IMR-90 (cell line): ENCODE measurements at regions not wholly inside any gene's neighbourhood (a gene's known extent, or its start where the extent isn't known, plus 50 kb on each side); places are given as distances from the start of the nearest gene placed in this dataset.

Experiments used
- ATAC-seq: fragments of 200-7000 bp; cut with Tn5 transposase; 2 replicates; pipeline ENCODE4 v1.9.1; 2020; ENCODE audit warnings: low read depth, mild to moderate bottlenecking, moderate library complexity
- BruUV-seq: library from RNA; stranded (reverse); fragments of 400-500 nt; replicated peaks from 2 replicates; lab custom pipeline; 2021; lab: Mats Ljungman, UMichigan
- CTCF ChIA-PET: fragments of 300-600 bp; formaldehyde crosslinking; extraction: SDS; loops from one replicate; lab custom pipeline; 2021; ENCODE audit warnings: antibody characterized with exemption; lab: Yijun Ruan, JAX
- POLR2A ChIA-PET: fragments of 300-600 bp; sonication (Branson Sonifier 250); formaldehyde crosslinking; loops from one replicate; lab custom pipeline; 2022; ENCODE audit warnings: antibody characterized with exemption; ENCODE audit not compliant: unreplicated experiment; lab: Charles Lee
- DNase-seq: peaks from one replicate; pipeline ENCODE4 v3.0.0; 2013
- H2AFZ ChIP-seq: replicated peaks from 2 replicates; pipeline ENCODE3; 2013; ENCODE audit warnings: low read length, mild to moderate bottlenecking; ENCODE audit not compliant: poor library complexity
- H2AK5ac ChIP-seq: 2 replicates; pipeline ENCODE4 v1.6.1; 2013; ENCODE audit warnings: low read depth, low read length, inconsistent platforms
- H2AK9ac ChIP-seq: replicated peaks from 2 replicates; pipeline ENCODE3; 2013; ENCODE audit warnings: mild to moderate bottlenecking, low read depth, low read length, moderate library complexity; ENCODE audit not compliant: poor library complexity
- H2BK120ac ChIP-seq: 2 replicates; pipeline ENCODE4 v1.6.1; 2013; ENCODE audit warnings: low read depth, low read length, inconsistent platforms
- H2BK15ac ChIP-seq: 3 replicates; pipeline ENCODE4 v1.6.1; 2013; ENCODE audit warnings: low read depth, low read length, inconsistent platforms
- H2BK20ac ChIP-seq: 2 replicates; pipeline ENCODE4 v1.6.1; 2013; ENCODE audit warnings: low read depth, mild to moderate bottlenecking, inconsistent platforms, low read length, moderate library complexity
- H2BK5ac ChIP-seq: 2 replicates; pipeline ENCODE4 v1.6.1; 2013; ENCODE audit warnings: mild to moderate bottlenecking, low read depth, low read length, inconsistent platforms; ENCODE audit not compliant: poor library complexity, severe bottlenecking
- H3K14ac ChIP-seq: replicated peaks from 2 replicates; pipeline ENCODE4 v1.6.1; 2013; ENCODE audit warnings: low read depth, low read length, inconsistent platforms
- H3K18ac ChIP-seq: 2 replicates; pipeline ENCODE4 v1.6.1; 2013; ENCODE audit warnings: low read depth, low read length, control low read depth
- H3K23ac ChIP-seq: 2 replicates; pipeline ENCODE4 v1.6.1; 2013; ENCODE audit warnings: low read depth, low read length, inconsistent platforms
- H3K27ac ChIP-seq: 2 replicates; pipeline ENCODE4 v1.5.1; 2013; ENCODE audit warnings: mild to moderate bottlenecking, control low read depth, low read length; ENCODE audit not compliant: insufficient read depth
- H3K27me3 ChIP-seq: 2 replicates; pipeline ENCODE4 v1.6.1; 2013; ENCODE audit warnings: low read length; ENCODE audit not compliant: control insufficient read depth, insufficient read depth
- H3K36me3 ChIP-seq: 2 replicates; pipeline ENCODE4 v1.6.1; 2013; ENCODE audit warnings: low read length, mixed read lengths; ENCODE audit not compliant: control insufficient read depth, insufficient read depth
- H3K4ac ChIP-seq: 2 replicates; pipeline ENCODE4 v1.6.1; 2013; ENCODE audit warnings: low read depth, low read length, inconsistent platforms
- H3K4me1 ChIP-seq: 2 replicates; pipeline ENCODE4 v1.6.1; 2013; ENCODE audit warnings: low read length, mixed read lengths; ENCODE audit not compliant: control insufficient read depth, insufficient read depth
- H3K4me2 ChIP-seq: 2 replicates; pipeline ENCODE4 v1.6.1; 2013; ENCODE audit warnings: low read depth, mild to moderate bottlenecking, control low read depth, low read length, moderate library complexity
- H3K4me3 ChIP-seq: 2 replicates; pipeline ENCODE4 v1.5.1; 2013; ENCODE audit warnings: low read depth, mild to moderate bottlenecking, control low read depth, low read length, moderate library complexity; ENCODE audit not compliant: insufficient read depth
- H3K56ac ChIP-seq: 2 replicates; pipeline ENCODE4 v1.6.1; 2013; ENCODE audit warnings: low read length, inconsistent platforms; ENCODE audit not compliant: insufficient read depth; ENCODE audit errors: extremely low read depth
- H3K79me1 ChIP-seq, 2 experiments: 2 replicates each; pipeline ENCODE4 v1.6.1; 2013; ENCODE audit warnings: low read length in 2 of 2, inconsistent platforms in 1 of 2, low read depth in 1 of 2
- H3K9ac ChIP-seq: 2 replicates; pipeline ENCODE4 v1.6.1; 2013; ENCODE audit warnings: low read depth, low read length, control low read depth
- H3K9me1 ChIP-seq: 2 replicates; pipeline ENCODE4 v1.6.1; 2013; ENCODE audit warnings: low read length, inconsistent platforms; ENCODE audit not compliant: insufficient read depth
- H3K9me3 ChIP-seq: 2 replicates; pipeline ENCODE4 v1.6.1; 2013; ENCODE audit warnings: low read length; ENCODE audit not compliant: control insufficient read depth, insufficient read depth
- H4K20me1 ChIP-seq: 2 replicates; pipeline ENCODE4 v1.6.1; 2013; ENCODE audit warnings: low read length, inconsistent platforms; ENCODE audit not compliant: insufficient read depth
- H4K5ac ChIP-seq: 2 replicates; pipeline ENCODE4 v1.6.1; 2013; ENCODE audit warnings: mild to moderate bottlenecking, low read depth, low read length, control low read depth
- H4K8ac ChIP-seq, 2 experiments: 2 replicates each; pipeline ENCODE4 v1.6.1; 2013; ENCODE audit warnings: low read depth in 2 of 2, low read length in 2 of 2, control low read depth in 1 of 2, inconsistent platforms in 1 of 2
- H4K91ac ChIP-seq: 2 replicates; pipeline ENCODE4 v1.6.1; 2013; ENCODE audit warnings: low read depth, low read length, inconsistent platforms; ENCODE audit not compliant: insufficient read depth
- BHLHE40 ChIP-seq: fragments of 150-350 bp; IDR thresholded peaks from 2 replicates; pipeline ENCODE4 v1.6.1; 2016; ENCODE audit warnings: mild to moderate bottlenecking, low read depth, low read length
- CHD1 ChIP-seq: IDR thresholded peaks from 2 replicates; pipeline ENCODE4 v1.6.1; 2012; ENCODE audit warnings: low read depth, low read length, improper control_type of control experiment
- FOS ChIP-seq: fragments of 150-350 bp; IDR thresholded peaks from 2 replicates; pipeline ENCODE4 v1.6.1; 2016; ENCODE audit warnings: low read depth, low read length
- MAZ ChIP-seq: IDR thresholded peaks from 2 replicates; pipeline ENCODE4 v1.6.1; 2012; ENCODE audit warnings: low read depth, mild to moderate bottlenecking, low read length, improper control_type of control experiment, moderate library complexity, borderline replicate concordance
- MXI1 ChIP-seq: IDR thresholded peaks from 2 replicates; pipeline ENCODE4 v1.6.1; 2012; ENCODE audit warnings: low read depth, mild to moderate bottlenecking, low read length, moderate library complexity, borderline replicate concordance
- RAD21 ChIP-seq: IDR thresholded peaks from 2 replicates; pipeline ENCODE4 v1.6.1; 2012; ENCODE audit warnings: low read length, improper control_type of control experiment
- RFX5 ChIP-seq: IDR thresholded peaks from 2 replicates; pipeline ENCODE4 v1.8.0; 2012; ENCODE audit warnings: low read depth, mild to moderate bottlenecking, low read length, moderate library complexity
- SMC3 ChIP-seq: fragments of 150-350 bp; IDR thresholded peaks from 2 replicates; pipeline ENCODE4 v1.6.1; 2016; ENCODE audit warnings: low read depth, mild to moderate bottlenecking, antibody characterized with exemption, low read length, moderate library complexity
- WGBS, 2 experiments: methylation state at CpG; one replicate each; pipeline versions ENCODE4 v1.1.5 to v1.1.7; 2013; ENCODE audit warnings: missing lambda C conversion rate in 2 of 2; ENCODE audit not compliant: insufficient read length in 1 of 2; ENCODE audit errors: extremely low coverage in 2 of 2; 5-methylcytosine and 5-hydroxymethylcytosine counted together
- dilution Hi-C: fragments of 300-500 bp; cut with HindIII; formaldehyde crosslinking; loops from one replicate; pipeline ENCODE4 v1.14.3; 2018; ENCODE audit warnings: low sequenced_read_pairs; ENCODE audit not compliant: unreplicated experiment
- in situ Hi-C: fragments of 300-500 bp; cut with MboI; formaldehyde crosslinking; loops from 3 replicates; pipeline ENCODE4 v1.14.3; 2019; ENCODE audit warnings: low sequenced_read_pairs, inconsistent platforms, mixed read lengths
- intact Hi-C: fragments of 100-400 bp; cut with micrococcal nuclease; formaldehyde crosslinking; loops from 2 replicates; pipeline ENCODE4 v1.10.0; 2022
- TF ChIP-seq, protein P1 (sequence below): fragments of 150-350 bp; IDR thresholded peaks from 2 replicates; pipeline ENCODE4 v1.6.1; 2017; ENCODE audit warnings: mild to moderate bottlenecking, antibody characterized with exemption, low read length, low read depth
- TF ChIP-seq, protein P2 (sequence below): fragments of 150-350 bp; IDR thresholded peaks from 2 replicates; pipeline ENCODE4 v1.6.1; 2016; ENCODE audit warnings: low read depth, mild to moderate bottlenecking, low read length, moderate library complexity, borderline replicate concordance

DNA sequence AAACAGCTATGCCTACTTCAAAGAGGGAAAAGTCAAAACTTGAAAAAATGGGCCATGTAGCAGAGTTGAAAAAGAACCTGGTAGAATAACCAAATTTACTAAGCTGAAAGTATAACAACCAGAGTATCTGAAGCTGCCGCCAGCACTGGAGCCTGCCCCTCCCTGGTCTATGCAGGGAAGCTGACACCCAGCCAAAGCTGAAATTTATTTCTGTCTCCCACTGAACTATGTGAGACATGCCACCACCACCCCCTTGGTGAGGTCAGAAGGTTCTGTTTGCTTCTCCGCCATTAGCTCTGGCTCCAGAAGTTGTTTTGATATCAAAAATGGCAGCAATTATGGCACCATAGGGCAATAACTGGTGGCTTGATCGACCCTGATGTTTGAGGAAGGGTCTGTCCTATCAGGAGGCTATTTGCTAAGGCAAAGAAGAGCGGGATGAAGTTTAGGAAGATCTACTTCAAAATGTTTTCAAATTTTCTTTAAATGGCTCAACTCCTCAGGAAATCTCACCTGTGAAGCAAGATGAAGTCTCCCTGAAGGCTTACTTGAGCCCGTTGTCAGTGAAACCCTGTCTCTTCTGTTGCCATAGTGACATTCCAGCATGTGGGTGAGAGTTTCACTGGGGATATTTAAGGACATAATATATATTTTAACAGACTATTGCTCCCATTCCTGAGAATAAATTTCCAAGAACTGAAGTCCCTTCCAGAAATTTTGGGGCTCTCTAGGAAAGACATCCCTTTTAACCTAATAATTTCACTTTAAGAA is 122.0 kb downstream of the COPRS start:
- Histone ChIP-seq H3K23ac (no peak overlapping the region), H4K20me1 (no peaks in the 10 kb centered on the region), H3K9me3 (no peaks in the 10 kb centered on the region), H2BK120ac (no peak overlapping the region), H4K8ac (no peak overlapping the region), H4K91ac (no peak overlapping the region), H3K56ac (no peak overlapping the region), H2BK5ac (no peak overlapping the region), H2AFZ (no peak overlapping the region), H3K4me3 (no peak overlapping the region), H3K14ac (no peak overlapping the region), H3K18ac (no peak overlapping the region), H3K4ac (no peak overlapping the region), H3K4me2 (no peak overlapping the region), H3K79me1 (no peaks in the 10 kb centered on the region), H3K9ac (no peak overlapping the region), H4K5ac (no peak overlapping the region), H2BK15ac (no peak overlapping the region), H3K4me1 (peaks cover 22% of the 10 kb centered on the region), H3K27me3 (no peaks in the 10 kb centered on the region), H3K9me1 (peaks cover 15% of the 10 kb centered on the region), H3K36me3 (no peaks in the 10 kb centered on the region), H3K27ac (no peak overlapping the region), H2BK20ac (peak overlapping the region; percentile 36; the same call in 1 of the 2 replicates), H2AK9ac (no peak overlapping the region), H2AK5ac (peak overlapping the region; percentile 17; the same call in 1 of the 2 replicates)
- dilution Hi-C loops (no loop called here), intact Hi-C loops (no loop called here), in situ Hi-C loops (no loop called here)
- no peak for TF ChIP-seq CHD1
- TF ChIP-seq, protein P1, sequence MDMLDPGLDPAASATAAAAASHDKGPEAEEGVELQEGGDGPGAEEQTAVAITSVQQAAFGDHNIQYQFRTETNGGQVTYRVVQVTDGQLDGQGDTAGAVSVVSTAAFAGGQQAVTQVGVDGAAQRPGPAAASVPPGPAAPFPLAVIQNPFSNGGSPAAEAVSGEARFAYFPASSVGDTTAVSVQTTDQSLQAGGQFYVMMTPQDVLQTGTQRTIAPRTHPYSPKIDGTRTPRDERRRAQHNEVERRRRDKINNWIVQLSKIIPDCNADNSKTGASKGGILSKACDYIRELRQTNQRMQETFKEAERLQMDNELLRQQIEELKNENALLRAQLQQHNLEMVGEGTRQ, result no peak
- TF ChIP-seq FOS, result no peak
- TF ChIP-seq, protein P2, sequence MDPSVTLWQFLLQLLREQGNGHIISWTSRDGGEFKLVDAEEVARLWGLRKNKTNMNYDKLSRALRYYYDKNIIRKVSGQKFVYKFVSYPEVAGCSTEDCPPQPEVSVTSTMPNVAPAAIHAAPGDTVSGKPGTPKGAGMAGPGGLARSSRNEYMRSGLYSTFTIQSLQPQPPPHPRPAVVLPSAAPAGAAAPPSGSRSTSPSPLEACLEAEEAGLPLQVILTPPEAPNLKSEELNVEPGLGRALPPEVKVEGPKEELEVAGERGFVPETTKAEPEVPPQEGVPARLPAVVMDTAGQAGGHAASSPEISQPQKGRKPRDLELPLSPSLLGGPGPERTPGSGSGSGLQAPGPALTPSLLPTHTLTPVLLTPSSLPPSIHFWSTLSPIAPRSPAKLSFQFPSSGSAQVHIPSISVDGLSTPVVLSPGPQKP, result no peak
- no peak for TF ChIP-seq RAD21
- TF ChIP-seq SMC3, result no peak
- no peak for TF ChIP-seq RFX5
- TF ChIP-seq MAZ, result no peak
- TF ChIP-seq MXI1, result no peak
- no peak for TF ChIP-seq BHLHE40
- ATAC-seq, result no peak
- ChIA-PET CTCF (interaction anchor here (0.7 to 1.1 kb wide), 2 partner anchors 10 to 12 kb away, joined by 3 to 4 read pairs; no protein-coding TSS in a partner anchor), POLR2A (no interaction called here)
- BruUV-seq, result no TSS peak
- no peak for DNase-seq
- WGBS, 2 experiments, result no CpG with 5 or more reads among the region's 5 CpGs
